ENCODE measurements at regions not wholly inside any gene's neighbourhood (a gene's known extent, or its start where the extent isn't known, plus 50 kb on each side); places are given as distances from the start of the nearest gene placed in this dataset.
"Not testable (repeated sequence)": the region's sequence is repeated elsewhere in the genome, so short reads cannot be mapped to it uniquely, and the experiment has no call there.

- DNase-seq; intact Hi-C loops (cut with DNase I): not testable (repeated sequence)
These were observed 75.6 kb downstream of the MRPL39 start for GRCh38 chr21:25531538-25532250.

- intact Hi-C loops (cut with DNase I): no loop called here
- DNase-seq: no peak
These were observed 78.8 kb downstream of the MRPL39 start for GRCh38 chr21:25528515-25528914.

DNA sequence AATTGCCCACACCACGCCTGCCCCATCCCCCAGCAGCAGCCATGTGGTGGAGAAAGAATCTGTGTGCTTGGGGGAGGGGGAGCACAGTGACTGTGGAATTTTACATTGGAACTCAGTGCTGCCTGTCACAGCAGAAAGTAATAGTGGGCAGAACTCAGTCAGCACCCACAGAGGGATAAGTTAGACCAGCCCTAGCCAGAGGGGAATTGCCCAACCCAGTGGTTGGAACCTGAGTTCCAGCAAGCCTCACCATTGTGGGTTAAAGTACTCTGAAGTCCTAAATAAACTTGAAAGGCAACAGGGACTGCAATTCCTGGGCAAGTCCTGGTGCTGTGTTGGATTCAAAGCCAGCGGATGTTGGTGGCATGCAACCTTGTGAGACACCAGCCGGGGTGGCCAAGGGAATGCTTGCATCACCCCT is 88.8 kb downstream of the MRPL39 start:
- no peak for DNase-seq
- intact Hi-C loops (cut with DNase I): no loop called here

DNA sequence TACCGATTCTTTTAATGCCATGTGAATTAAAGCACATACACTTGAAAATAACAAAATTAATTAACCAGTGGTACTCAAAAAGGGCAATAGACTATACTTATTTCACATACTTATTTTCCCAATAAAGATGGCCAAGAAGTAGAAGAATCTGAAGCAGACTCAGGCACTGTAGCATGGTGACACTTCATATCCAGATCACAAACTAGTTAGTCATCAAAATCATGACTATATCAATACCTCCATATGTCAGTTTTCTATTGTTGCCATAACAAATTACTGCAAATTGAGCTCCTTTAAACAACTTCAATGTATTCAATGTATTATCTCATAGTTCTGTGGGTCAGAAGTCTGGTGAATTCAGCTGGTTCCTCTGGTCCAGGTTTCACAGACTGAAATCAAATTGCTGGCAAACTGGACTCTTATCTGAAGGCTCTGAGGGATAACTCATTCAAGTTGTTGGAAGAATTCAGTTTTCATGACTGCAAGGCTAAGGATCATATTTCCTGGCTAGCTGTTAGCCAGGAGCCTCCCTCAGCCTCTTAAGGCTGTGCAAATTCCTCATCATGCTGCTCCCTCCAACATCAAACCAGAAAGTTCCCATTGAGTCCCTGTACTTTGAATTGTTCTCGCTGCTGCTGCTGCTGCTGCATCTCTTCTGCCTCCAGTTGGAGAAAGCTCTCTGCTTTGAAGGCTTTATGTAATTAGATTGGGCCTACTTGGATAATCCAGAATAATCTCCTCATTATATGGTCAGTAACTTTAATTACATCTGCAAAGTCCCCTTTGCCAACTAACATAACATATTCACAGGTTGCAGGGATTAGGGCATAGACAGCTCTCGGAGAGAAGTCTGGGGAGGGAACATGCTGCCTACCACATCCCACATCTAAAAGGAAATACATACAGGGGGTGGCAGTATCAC is 91.5 kb downstream of the MRPL39 start:
- intact Hi-C loops (cut with DNase I): no loop called here
- peak in 8 of 42 donors; percentile 5 to 60 (median 16) for DNase-seq

GRCh38 chr21:25513810-25514209 is 93.5 kb downstream of the MRPL39 start:
- DNase-seq: no peak
- intact Hi-C loops (cut with DNase I): no loop called here

DNA sequence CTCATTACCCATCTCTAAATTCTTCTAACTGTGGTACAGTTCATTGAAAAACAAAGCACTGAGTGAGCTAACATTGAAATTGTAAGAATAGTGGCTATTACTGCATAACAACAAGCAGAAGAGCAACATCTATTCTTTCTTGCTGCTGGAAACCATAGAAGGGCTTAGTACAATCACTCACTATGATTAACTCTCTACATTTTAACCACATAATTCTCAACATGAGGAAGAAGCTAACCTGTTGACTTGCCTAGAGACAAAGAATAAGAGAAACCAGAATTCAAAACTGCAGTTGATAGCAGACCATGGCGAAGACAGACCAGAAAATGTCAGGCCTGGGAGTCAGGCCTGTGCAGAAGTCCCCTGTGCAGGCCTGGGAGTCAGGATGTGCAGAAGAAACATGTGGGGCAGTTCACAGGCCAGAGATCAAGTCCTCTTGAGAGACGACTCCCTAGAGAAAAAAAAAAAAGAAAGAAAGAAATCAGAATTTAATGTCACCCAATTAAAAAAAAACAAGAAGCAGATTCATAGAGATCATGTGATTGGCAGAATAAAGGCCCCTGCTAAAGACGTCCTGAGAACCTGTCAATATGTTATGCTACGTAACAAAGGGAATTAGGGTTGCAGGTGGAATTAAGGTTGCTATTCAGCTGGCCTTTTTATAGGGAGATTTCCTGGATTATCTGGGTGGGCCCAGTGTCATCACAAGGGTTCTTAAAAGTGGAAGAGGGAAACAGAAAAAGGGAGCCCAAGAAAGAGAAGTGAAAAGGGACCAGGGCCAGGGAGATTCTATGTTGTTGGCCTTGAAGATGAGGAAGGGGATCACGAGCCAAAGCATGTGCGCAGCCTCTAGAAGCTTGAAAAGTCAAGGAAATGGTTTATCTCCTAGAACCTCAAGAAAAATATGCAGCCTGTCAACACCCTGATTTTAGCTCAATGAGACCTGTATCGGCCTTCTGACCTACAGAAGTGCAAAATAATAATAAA is 94.9 kb downstream of the MRPL39 start:
- peak in 1 of 42 donors; percentile 30 for DNase-seq
- intact Hi-C loops (cut with DNase I): no loop called here

DNA sequence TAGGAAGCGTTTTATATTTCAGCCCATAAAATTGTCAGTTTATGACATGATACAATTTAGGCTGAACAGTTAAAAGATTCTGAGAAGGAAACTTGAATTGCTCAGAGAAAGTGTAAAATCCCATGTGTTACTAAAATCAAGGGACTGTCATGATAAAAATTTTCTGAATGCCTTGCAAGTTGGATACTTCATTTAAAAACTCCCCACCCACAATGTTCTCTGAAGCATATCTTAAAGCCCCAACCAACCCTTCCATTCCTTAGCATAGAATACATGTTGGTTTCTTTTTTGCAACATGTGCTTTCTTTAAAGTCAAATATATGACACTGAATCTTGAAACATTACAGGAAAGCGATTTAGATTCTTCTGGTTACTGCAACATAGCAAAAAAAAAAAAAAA is 97.4 kb downstream of the MRPL39 start:
- DNase-seq: no peak
- intact Hi-C loops (cut with DNase I): no loop called here

DNA sequence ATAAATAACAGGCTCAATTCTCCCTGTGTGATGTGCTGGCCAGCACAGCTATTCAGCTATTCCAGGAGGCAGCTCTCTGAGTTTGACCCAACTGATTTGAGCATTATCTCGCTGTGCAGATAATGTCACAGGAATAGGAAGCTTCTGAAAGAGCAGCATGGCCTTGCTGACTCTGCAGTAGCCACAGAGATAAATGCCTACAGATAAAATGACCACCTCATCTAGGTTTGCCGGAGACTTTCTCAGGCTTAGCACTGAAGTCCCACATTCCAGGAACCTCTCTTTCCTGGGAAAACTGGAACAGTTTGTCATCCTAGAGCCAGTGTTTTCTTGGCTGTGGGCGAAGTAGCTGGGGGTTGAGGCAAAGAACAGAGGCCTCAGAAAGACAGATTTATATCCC is 98.9 kb downstream of the MRPL39 start:
- no peak for DNase-seq
- intact Hi-C loops (cut with DNase I): no loop called here

- intact Hi-C loops (cut with DNase I): no loop called here
- DNase-seq: no peak
These were observed 99.8 kb downstream of the MRPL39 start for GRCh38 chr21:25507522-25507921.

- DNase-seq: no peak
- intact Hi-C loops (cut with DNase I): no loop called here
These were observed 100.4 kb downstream of the MRPL39 start for GRCh38 chr21:25506887-25507286.

- DNase-seq: no peak
- intact Hi-C loops (cut with DNase I): no loop called here
These were observed 101.0 kb downstream of the MRPL39 start for GRCh38 chr21:25506261-25506660.

- intact Hi-C loops (cut with DNase I): no loop called here
- no peak for DNase-seq
These were observed 103.3 kb downstream of the MRPL39 start for GRCh38 chr21:25503981-25504380.

DNA sequence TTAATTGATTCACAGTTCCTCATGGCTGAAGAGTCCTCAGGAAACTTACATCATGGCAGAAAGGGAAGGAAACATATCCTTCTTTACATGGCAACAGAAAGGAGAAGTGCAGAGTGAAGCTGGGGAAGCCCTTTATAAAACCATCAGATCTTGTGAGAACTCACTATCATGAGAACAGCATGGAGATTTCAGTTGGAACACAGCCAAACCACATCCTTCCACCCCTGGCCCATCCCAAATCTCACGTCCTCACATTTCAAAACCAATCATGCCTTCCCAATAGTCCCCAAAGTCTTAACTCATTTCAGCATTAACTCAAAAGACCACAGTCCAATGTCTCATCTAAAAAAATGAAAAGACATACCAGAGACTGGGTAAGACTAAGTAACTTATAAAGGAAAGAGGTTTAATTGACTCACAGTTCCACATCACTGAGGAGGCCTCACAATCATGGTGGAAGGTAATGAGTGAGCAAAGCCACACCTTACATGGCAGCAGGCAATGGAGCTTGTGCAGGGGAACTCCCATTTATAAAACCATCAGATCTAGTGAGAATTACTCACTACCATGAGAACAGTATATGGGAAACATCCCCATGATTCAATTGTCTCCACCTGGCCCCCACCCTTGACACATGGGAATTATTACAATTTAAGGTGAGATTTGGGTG is 105.2 kb downstream of the MRPL39 start:
- no peak for DNase-seq
- intact Hi-C loops (cut with DNase I): no loop called here

DNA sequence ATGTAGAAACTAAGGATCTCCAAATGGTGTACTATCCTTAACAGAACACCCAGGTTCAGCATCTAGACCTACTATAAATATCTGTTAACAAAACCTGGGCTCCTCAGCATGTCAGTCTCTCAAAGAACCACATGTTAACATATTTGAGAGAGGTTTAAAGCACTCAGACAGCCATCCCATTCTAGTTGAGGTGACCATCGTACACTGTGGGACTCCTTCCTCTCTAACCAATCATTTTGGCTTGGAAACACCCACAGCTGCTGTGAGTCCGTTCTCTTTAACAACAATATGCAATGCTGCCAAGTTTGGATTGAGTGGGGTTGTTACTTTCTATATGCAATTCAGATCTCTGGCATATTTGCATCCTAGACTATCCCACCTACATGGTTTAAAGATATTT is 105.8 kb downstream of the MRPL39 start:
- no peak for DNase-seq
- intact Hi-C loops (cut with DNase I): no loop called here

DNA sequence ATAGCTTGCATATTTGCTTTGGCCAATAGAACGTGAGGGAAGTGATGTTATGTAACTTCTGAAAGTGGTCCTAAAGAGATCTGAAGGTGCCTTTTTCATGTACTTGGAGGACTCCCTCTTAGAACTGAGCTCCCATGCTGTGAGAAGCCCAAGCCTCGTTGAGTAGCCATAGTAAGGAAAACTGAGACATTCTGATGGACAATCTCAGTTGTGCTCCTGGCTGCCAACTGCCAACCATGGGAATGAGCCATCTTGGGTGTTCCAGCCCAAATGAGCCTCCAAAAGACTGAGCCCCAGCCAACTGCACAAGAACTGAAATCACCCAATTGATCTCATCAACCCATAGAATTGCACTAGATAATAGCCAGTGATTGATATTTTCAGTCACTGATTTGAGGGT is 106.7 kb downstream of the MRPL39 start:
- intact Hi-C loops (cut with DNase I): no loop called here
- no peak for DNase-seq

DNA sequence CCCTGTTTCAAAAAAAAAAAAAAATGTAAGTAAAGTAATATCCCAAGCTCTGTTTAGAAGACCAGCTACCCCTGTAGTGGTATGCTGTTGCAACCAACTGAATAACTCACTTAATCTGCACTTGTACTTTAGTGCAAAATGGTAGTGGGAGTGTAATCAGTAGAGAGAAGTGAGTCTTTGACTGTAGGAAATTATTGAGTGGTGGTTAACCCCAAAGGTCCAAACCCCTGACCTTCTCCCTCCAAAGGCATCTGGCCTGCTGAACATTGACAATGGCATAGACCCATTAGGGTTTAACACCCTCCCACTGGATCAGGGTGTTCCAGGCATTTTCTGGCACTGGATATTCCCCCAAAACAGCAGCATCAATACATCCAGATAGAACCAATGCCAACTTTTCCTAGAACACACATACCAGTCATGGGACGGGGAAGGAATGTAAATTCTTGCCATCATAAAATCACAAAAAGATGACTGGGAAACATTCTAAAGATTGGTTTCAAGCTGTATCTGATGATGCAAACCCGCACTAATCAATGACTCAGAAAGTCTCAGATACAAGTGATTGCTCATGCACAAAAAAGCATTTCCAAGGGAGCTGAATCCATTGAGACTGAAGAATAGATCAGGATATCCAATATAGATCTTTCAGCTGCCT is 110.3 kb downstream of the MRPL39 start:
- DNase-seq: no peak
- intact Hi-C loops (cut with DNase I): no loop called here

- intact Hi-C loops (cut with DNase I): no loop called here
- no peak for DNase-seq
These were observed 112.5 kb downstream of the MRPL39 start for GRCh38 chr21:25494804-25495203.

DNA sequence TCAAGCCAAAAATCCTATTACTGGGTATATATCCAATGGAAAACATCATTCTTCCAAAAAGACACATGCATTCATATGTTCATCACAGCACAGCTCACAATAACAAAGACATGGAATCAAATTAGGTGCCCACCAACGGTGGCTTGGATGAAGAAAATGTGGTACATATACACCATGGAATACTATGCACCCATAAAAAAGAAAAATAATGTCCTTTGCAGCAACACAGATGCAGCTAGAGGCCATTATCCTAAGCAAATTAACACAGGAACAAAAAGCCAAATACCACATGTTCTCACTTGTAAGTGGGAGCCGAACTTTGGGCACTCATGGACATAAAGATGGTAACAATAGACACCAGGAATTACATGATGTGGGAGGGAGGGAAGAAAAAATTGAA is 113.6 kb downstream of the MRPL39 start:
- DNase-seq: no peak
- intact Hi-C loops (cut with DNase I): no loop called here
